ENCODE measurements at regions not wholly inside any gene's neighbourhood (a gene's known extent, or its start where the extent isn't known, plus 50 kb on each side); places are given as distances from the start of the nearest gene placed in this dataset.

- H3K4me2 ChIP-seq (ENCODE audit: insufficient read depth, low read length): no peak overlapping the region
- DNase-seq (ENCODE audit: insufficient read length, low spot score, missing footprints): no peak
- no peaks in the 10 kb centered on the region for H3K36me3 ChIP-seq (ENCODE audit: insufficient read depth, low read length)
- H3K79me2 ChIP-seq (ENCODE audit: insufficient read depth, low read length): no peaks in the 10 kb centered on the region
- peaks cover 17% of the 10 kb centered on the region for H3K4me1 ChIP-seq (ENCODE audit: insufficient read depth, low read length)
- no peak overlapping the region for H3K27ac ChIP-seq (ENCODE audit: low read depth, low read length)
- H3K9me3 ChIP-seq (ENCODE audit: low read depth, low read length): no peaks in the 10 kb centered on the region
- TF ChIP-seq CTCF (IDR thresholded peaks at IDR 0.05; ENCODE audit: extremely low read depth, low read depth, low read length): no peak
- no peaks in the 10 kb centered on the region for H4K20me1 ChIP-seq (ENCODE audit: insufficient read depth, low read length)
- H3K4me3 ChIP-seq (ENCODE audit: insufficient read depth, low read length): no peak overlapping the region
- no peak overlapping the region for H2AFZ ChIP-seq (ENCODE audit: low read length)
- peaks cover 8% of the 10 kb centered on the region for H3K27me3 ChIP-seq (ENCODE audit: insufficient read depth, low read length)
These were observed 91.5 kb upstream of the TBC1D5 start for GRCh38 chr3:17833786-17834559.

GRCh38 chr3:17832016-17832415 lies 89.6 kb upstream of the TBC1D5 start:
- no peak overlapping the region for H3K4me3 ChIP-seq (ENCODE audit: insufficient read depth, low read length)
- no peaks in the 10 kb centered on the region for H3K9me3 ChIP-seq (ENCODE audit: low read depth, low read length)
- DNase-seq (ENCODE audit: insufficient read length, low spot score, missing footprints): no peak
- TF ChIP-seq CTCF (IDR thresholded peaks at IDR 0.05; ENCODE audit: extremely low read depth, low read depth, low read length): no peak
- no peak overlapping the region for H3K27ac ChIP-seq (ENCODE audit: low read depth, low read length)
- H3K79me2 ChIP-seq (ENCODE audit: insufficient read depth, low read length): no peaks in the 10 kb centered on the region
- H3K36me3 ChIP-seq (ENCODE audit: insufficient read depth, low read length): no peaks in the 10 kb centered on the region
- no peak overlapping the region for H3K4me2 ChIP-seq (ENCODE audit: insufficient read depth, low read length)
- no peaks in the 10 kb centered on the region for H4K20me1 ChIP-seq (ENCODE audit: insufficient read depth, low read length)
- H2AFZ ChIP-seq (ENCODE audit: low read length): no peak overlapping the region
- peaks cover 15% of the 10 kb centered on the region for H3K4me1 ChIP-seq (ENCODE audit: insufficient read depth, low read length)
- peaks cover 8% of the 10 kb centered on the region for H3K27me3 ChIP-seq (ENCODE audit: insufficient read depth, low read length)

GRCh38 chr3:17831366-17831765 lies 88.9 kb upstream of the TBC1D5 start:
- H4K20me1 ChIP-seq (ENCODE audit: insufficient read depth, low read length): no peaks in the 10 kb centered on the region
- DNase-seq (ENCODE audit: insufficient read length, low spot score, missing footprints): no peak
- no peaks in the 10 kb centered on the region for H3K9me3 ChIP-seq (ENCODE audit: low read depth, low read length)
- no peak for TF ChIP-seq CTCF (IDR thresholded peaks at IDR 0.05; ENCODE audit: extremely low read depth, low read depth, low read length)
- H3K79me2 ChIP-seq (ENCODE audit: insufficient read depth, low read length): no peaks in the 10 kb centered on the region
- no peak overlapping the region for H3K4me2 ChIP-seq (ENCODE audit: insufficient read depth, low read length)
- H3K27ac ChIP-seq (ENCODE audit: low read depth, low read length): no peak overlapping the region
- peaks cover 2% of the 10 kb centered on the region for H3K27me3 ChIP-seq (ENCODE audit: insufficient read depth, low read length)
- H2AFZ ChIP-seq (ENCODE audit: low read length): no peak overlapping the region
- no peaks in the 10 kb centered on the region for H3K36me3 ChIP-seq (ENCODE audit: insufficient read depth, low read length)
- no peak overlapping the region for H3K4me3 ChIP-seq (ENCODE audit: insufficient read depth, low read length)
- H3K4me1 ChIP-seq (ENCODE audit: insufficient read depth, low read length): peaks cover 11% of the 10 kb centered on the region

- no peak overlapping the region for H3K4me2 ChIP-seq (ENCODE audit: insufficient read depth, low read length)
- H3K27me3 ChIP-seq (ENCODE audit: insufficient read depth, low read length): no peaks in the 10 kb centered on the region
- no peak overlapping the region for H3K4me3 ChIP-seq (ENCODE audit: insufficient read depth, low read length)
- peaks cover 11% of the 10 kb centered on the region for H3K4me1 ChIP-seq (ENCODE audit: insufficient read depth, low read length)
- H3K9me3 ChIP-seq (ENCODE audit: low read depth, low read length): no peaks in the 10 kb centered on the region
- DNase-seq (ENCODE audit: insufficient read length, low spot score, missing footprints): no peak
- no peaks in the 10 kb centered on the region for H3K79me2 ChIP-seq (ENCODE audit: insufficient read depth, low read length)
- no peak overlapping the region for H3K27ac ChIP-seq (ENCODE audit: low read depth, low read length)
- no peaks in the 10 kb centered on the region for H4K20me1 ChIP-seq (ENCODE audit: insufficient read depth, low read length)
- no peaks in the 10 kb centered on the region for H3K36me3 ChIP-seq (ENCODE audit: insufficient read depth, low read length)
- no peak for TF ChIP-seq CTCF (IDR thresholded peaks at IDR 0.05; ENCODE audit: extremely low read depth, low read depth, low read length)
- H2AFZ ChIP-seq (ENCODE audit: low read length): no peak overlapping the region
These were observed 88.4 kb upstream of the TBC1D5 start for GRCh38 chr3:17830788-17831187.
